Osteoblast (primary cell): ENCODE measurements at regions not wholly inside any gene's neighbourhood (a gene's known extent, or its start where the extent isn't known, plus 50 kb on each side); places are given as distances from the start of the nearest gene placed in this dataset.

ENCODE experiments used
- DNase-seq: peaks from one replicate; pipeline ENCODE4 v3.0.0; 2011; ENCODE audit warnings: low spot score, mixed read lengths; ENCODE audit not compliant: insufficient read length; ENCODE audit errors: missing footprints
- H2AFZ ChIP-seq: 2 replicates; pipeline ENCODE4 v1.6.0; 2011; ENCODE audit warnings: mild to moderate bottlenecking, low read length
- H3K27ac ChIP-seq: 2 replicates; pipeline ENCODE4 v1.5.1; 2011; ENCODE audit warnings: mild to moderate bottlenecking, low read depth, low read length, moderate library complexity
- H3K27me3 ChIP-seq: 2 replicates; pipeline ENCODE4 v1.6.0; 2012; ENCODE audit warnings: mild to moderate bottlenecking, control low read depth, inconsistent platforms, low read length, moderate library complexity; ENCODE audit not compliant: insufficient read depth
- H3K36me3 ChIP-seq: 2 replicates; pipeline ENCODE4 v1.5.1; 2011; ENCODE audit warnings: mild to moderate bottlenecking, low read length, control low read depth, moderate library complexity; ENCODE audit not compliant: insufficient read depth
- H3K4me1 ChIP-seq: 2 replicates; pipeline ENCODE4 v1.5.1; 2011; ENCODE audit warnings: mild to moderate bottlenecking, low read length, control low read depth, moderate library complexity; ENCODE audit not compliant: insufficient read depth
- H3K4me2 ChIP-seq: 2 replicates; pipeline ENCODE4 v1.6.0; 2011; ENCODE audit warnings: mild to moderate bottlenecking, low read length; ENCODE audit not compliant: insufficient read depth
- H3K4me3 ChIP-seq: fragments of 200-600 bp; sonication (generic); 3 replicates; pipeline ENCODE4 v1.5.1; 2012; ENCODE audit warnings: mild to moderate bottlenecking, low read length, inconsistent platforms; ENCODE audit not compliant: insufficient read depth
- H3K79me2 ChIP-seq: 2 replicates; pipeline ENCODE4 v1.6.0; 2012; ENCODE audit warnings: mild to moderate bottlenecking, low read length, control low read depth, inconsistent platforms; ENCODE audit not compliant: insufficient read depth
- H3K9me3 ChIP-seq: 2 replicates; pipeline ENCODE4 v1.5.1; 2011; ENCODE audit warnings: low read depth, low read length, control low read depth
- H4K20me1 ChIP-seq: 2 replicates; pipeline ENCODE4 v1.6.0; 2012; ENCODE audit warnings: mild to moderate bottlenecking, low read length, control low read depth; ENCODE audit not compliant: insufficient read depth
- TF ChIP-seq, protein P1 (sequence below): IDR thresholded peaks from 2 replicates; pipeline ENCODE4 v1.5.1; 2011; ENCODE audit warnings: mild to moderate bottlenecking, low read depth, low read length, moderate library complexity; ENCODE audit errors: extremely low read depth

- TF ChIP-seq, protein P1, sequence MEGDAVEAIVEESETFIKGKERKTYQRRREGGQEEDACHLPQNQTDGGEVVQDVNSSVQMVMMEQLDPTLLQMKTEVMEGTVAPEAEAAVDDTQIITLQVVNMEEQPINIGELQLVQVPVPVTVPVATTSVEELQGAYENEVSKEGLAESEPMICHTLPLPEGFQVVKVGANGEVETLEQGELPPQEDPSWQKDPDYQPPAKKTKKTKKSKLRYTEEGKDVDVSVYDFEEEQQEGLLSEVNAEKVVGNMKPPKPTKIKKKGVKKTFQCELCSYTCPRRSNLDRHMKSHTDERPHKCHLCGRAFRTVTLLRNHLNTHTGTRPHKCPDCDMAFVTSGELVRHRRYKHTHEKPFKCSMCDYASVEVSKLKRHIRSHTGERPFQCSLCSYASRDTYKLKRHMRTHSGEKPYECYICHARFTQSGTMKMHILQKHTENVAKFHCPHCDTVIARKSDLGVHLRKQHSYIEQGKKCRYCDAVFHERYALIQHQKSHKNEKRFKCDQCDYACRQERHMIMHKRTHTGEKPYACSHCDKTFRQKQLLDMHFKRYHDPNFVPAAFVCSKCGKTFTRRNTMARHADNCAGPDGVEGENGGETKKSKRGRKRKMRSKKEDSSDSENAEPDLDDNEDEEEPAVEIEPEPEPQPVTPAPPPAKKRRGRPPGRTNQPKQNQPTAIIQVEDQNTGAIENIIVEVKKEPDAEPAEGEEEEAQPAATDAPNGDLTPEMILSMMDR: no peak
- Histone ChIP-seq H3K79me2 (no peaks in the 10 kb centered on the region), H3K27me3 (no peaks in the 10 kb centered on the region)
These were observed 426.2 kb downstream of the MTRR start for GRCh38 chr5:8295141-8295540.

GRCh38 chr5:8299716-8300115 is 430.8 kb downstream of the MTRR start:
- Histone ChIP-seq H3K9me3 (no peaks in the 10 kb centered on the region), H3K36me3 (no peaks in the 10 kb centered on the region), H3K27me3 (no peaks in the 10 kb centered on the region), H3K27ac (no peak overlapping the region), H3K4me3 (no peak overlapping the region), H4K20me1 (no peaks in the 10 kb centered on the region), H3K79me2 (no peaks in the 10 kb centered on the region), H3K4me1 (no peaks in the 10 kb centered on the region), H2AFZ (no peak overlapping the region), H3K4me2 (no peak overlapping the region)
- DNase-seq: no peak
- TF ChIP-seq, protein P1: no peak

More at GRCh38 chr5:8295141-8295540, 426.2 kb downstream of the MTRR start:
- Histone ChIP-seq H2AFZ (no peak overlapping the region), H3K4me3 (no peak overlapping the region), H3K36me3 (no peaks in the 10 kb centered on the region), H4K20me1 (no peaks in the 10 kb centered on the region), H3K4me2 (no peak overlapping the region), H3K27ac (no peak overlapping the region), H3K4me1 (no peaks in the 10 kb centered on the region), H3K9me3 (no peaks in the 10 kb centered on the region)
- no peak for DNase-seq

GRCh38 chr5:8304341-8304740 is 435.4 kb downstream of the MTRR start:
- Histone ChIP-seq H3K4me3 (no peak overlapping the region), H3K4me2 (no peak overlapping the region), H3K27me3 (no peaks in the 10 kb centered on the region), H4K20me1 (no peaks in the 10 kb centered on the region), H3K9me3 (no peaks in the 10 kb centered on the region), H3K4me1 (no peaks in the 10 kb centered on the region), H3K79me2 (no peaks in the 10 kb centered on the region), H3K27ac (no peak overlapping the region), H3K36me3 (no peaks in the 10 kb centered on the region), H2AFZ (no peak overlapping the region)
- DNase-seq: no peak
- TF ChIP-seq, protein P1: no peak

DNA sequence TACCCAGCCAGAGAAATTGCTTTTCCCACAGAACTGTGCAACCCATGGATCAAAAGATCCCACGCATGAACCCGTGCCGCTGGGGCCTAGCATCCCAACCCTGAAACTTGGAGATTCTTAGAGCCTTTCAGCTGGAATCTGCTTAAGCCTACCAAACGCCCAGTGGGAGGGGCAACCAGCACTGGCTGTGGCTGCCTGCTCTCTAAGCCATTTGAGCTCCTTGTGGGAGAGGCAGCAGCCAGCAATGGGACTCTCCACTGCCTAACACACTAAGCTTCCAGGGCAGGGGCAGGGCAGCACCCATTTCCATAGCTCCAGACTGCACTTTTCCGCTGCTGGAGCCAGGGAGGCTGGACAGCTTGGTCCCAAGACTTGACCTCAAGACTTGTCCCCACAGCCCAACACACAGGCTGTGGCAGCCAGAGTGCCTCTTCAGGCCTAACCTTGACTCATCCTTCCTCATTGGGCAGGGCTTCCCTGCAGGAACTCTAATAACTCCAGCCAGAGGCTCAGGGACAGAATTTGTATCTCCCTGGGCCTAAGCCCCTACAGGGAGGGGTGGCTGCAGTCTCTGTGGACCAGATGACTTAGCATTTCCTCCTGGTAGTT is 437.4 kb downstream of the MTRR start:
- no peaks in the 10 kb centered on the region for H3K9me3 ChIP-seq
- no peaks in the 10 kb centered on the region for H3K4me1 ChIP-seq
- no peak for DNase-seq
- H3K27me3 ChIP-seq: no peaks in the 10 kb centered on the region
- no peak overlapping the region for H3K4me2 ChIP-seq
- H3K27ac ChIP-seq: no peak overlapping the region
- TF ChIP-seq, protein P1: no peak
- no peaks in the 10 kb centered on the region for H3K36me3 ChIP-seq
- H3K4me3 ChIP-seq: no peak overlapping the region
- H3K79me2 ChIP-seq: no peaks in the 10 kb centered on the region
- H2AFZ ChIP-seq: no peak overlapping the region
- no peaks in the 10 kb centered on the region for H4K20me1 ChIP-seq
